GM12864 (cell line): ENCODE measurements at regions not wholly inside any gene's neighbourhood (a gene's known extent, or its start where the extent isn't known, plus 50 kb on each side); places are given as distances from the start of the nearest gene placed in this dataset.

ENCODE experiments used
- DNase-seq: peaks from one replicate; pipeline ENCODE4 v3.0.0-alpha.2; 2011; ENCODE audit warnings: low read depth
- H3K4me3 ChIP-seq: 2 replicates; pipeline ENCODE4 v1.5.1; 2011; ENCODE audit warnings: mild to moderate bottlenecking, low read depth, low read length, control low read depth
- CTCF ChIP-seq: IDR thresholded peaks from 2 replicates; pipeline ENCODE4 v1.5.1; 2011; ENCODE audit warnings: low read depth, mild to moderate bottlenecking, moderate library complexity, low read length, control low read depth, inconsistent platforms; ENCODE audit errors: missing control alignments

- TF ChIP-seq CTCF = no peak
- no peak overlapping the region for H3K4me3 ChIP-seq
- no peak for DNase-seq
These were observed 863.5 kb downstream of the KCNJ2 start for GRCh38 chr17:71032746-71033273.

- no peak for TF ChIP-seq CTCF
These were observed 864.0 kb downstream of the KCNJ2 start for GRCh38 chr17:71033336-71033735.

GRCh38 chr17:71035226-71035625, 865.9 kb downstream of the KCNJ2 start:
- DNase-seq = no peak
- TF ChIP-seq CTCF = no peak

More at GRCh38 chr17:71033336-71033735, 864.0 kb downstream of the KCNJ2 start:
- no peak overlapping the region for H3K4me3 ChIP-seq
- DNase-seq = no peak

GRCh38 chr17:71037386-71037785, 868.1 kb downstream of the KCNJ2 start:
- no peak overlapping the region for H3K4me3 ChIP-seq
- TF ChIP-seq CTCF = no peak
- DNase-seq = no peak

More at GRCh38 chr17:71035226-71035625, 865.9 kb downstream of the KCNJ2 start:
- H3K4me3 ChIP-seq = no peak overlapping the region

GRCh38 chr17:71039391-71039790, 870.1 kb downstream of the KCNJ2 start:
- TF ChIP-seq CTCF = no peak
- DNase-seq = no peak
- no peak overlapping the region for H3K4me3 ChIP-seq

GRCh38 chr17:71052971-71053370, 883.6 kb downstream of the KCNJ2 start:
- H3K4me3 ChIP-seq = no peak overlapping the region
- DNase-seq = no peak
- TF ChIP-seq CTCF = no peak

GRCh38 chr17:71055128-71055527, 885.8 kb downstream of the KCNJ2 start:
- no peak overlapping the region for H3K4me3 ChIP-seq
- no peak for DNase-seq
- no peak for TF ChIP-seq CTCF
